ENCODE measurements at regions not wholly inside any gene's neighbourhood (a gene's known extent, or its start where the extent isn't known, plus 50 kb on each side); places are given as distances from the start of the nearest gene placed in this dataset.
"Not testable (repeated sequence)": the region's sequence is repeated elsewhere in the genome, so short reads cannot be mapped to it uniquely, and the experiment has no call there.

GRCh38 chr7:106444068-106444655 is 159.4 kb upstream of the NAMPT start:
- intact Hi-C loops (cut with DNase I) = no loop called here
- no peaks in the 10 kb centered on the region for H3K27me3 ChIP-seq
- no peaks in the 10 kb centered on the region for H3K36me3 ChIP-seq
- ATAC-seq (no peak), DNase-seq (no peak)
- no peaks in the 10 kb centered on the region for H3K9me3 ChIP-seq
- 80% methylated on average over 1 of the region's 1 CpG for WGBS (ENCODE audit: insufficient coverage, low coverage, low lambda C conversion rate, missing lambda C conversion rate)
- peaks cover 0 to 11% (median 3%) of the 10 kb centered on the region in 4 donors for H3K4me1 ChIP-seq
- TF ChIP-seq CTCF (IDR thresholded peaks at IDR 0.05) = no peak
- no peak overlapping the region for H3K4me3 ChIP-seq
- H3K27ac ChIP-seq = no peak overlapping the region

GRCh38 chr7:106443156-106443555 is 158.4 kb upstream of the NAMPT start:
- ATAC-seq = no peak
- 78% methylated on average over 4 of the region's 4 CpGs for WGBS (ENCODE audit: insufficient coverage, low coverage, low lambda C conversion rate, missing lambda C conversion rate)
- Histone ChIP-seq H3K9me3 (no peaks in the 10 kb centered on the region), H3K36me3 (no peaks in the 10 kb centered on the region), H3K4me1 (peaks cover 0 to 2% (median 0%) of the 10 kb centered on the region in 4 donors), H3K4me3 (no peak overlapping the region), H3K27ac (no peak overlapping the region), H3K27me3 (no peaks in the 10 kb centered on the region)
- intact Hi-C loops (cut with DNase I) = no loop called here
- no peak for DNase-seq
- TF ChIP-seq CTCF (IDR thresholded peaks at IDR 0.05) (no peak), POLR2A (IDR thresholded peaks at IDR 0.05) (no peak)

- intact Hi-C loops (cut with DNase I) = no loop called here
- Histone ChIP-seq H3K4me3 (no peak overlapping the region), H3K9me3 (no peaks in the 10 kb centered on the region), H3K36me3 (no peaks in the 10 kb centered on the region), H3K27ac (no peak overlapping the region), H3K27me3 (no peaks in the 10 kb centered on the region), H3K4me1 (no peaks in the 10 kb centered on the region)
- no peak for TF ChIP-seq CTCF (IDR thresholded peaks at IDR 0.05)
- TF ChIP-seq POLR2A (IDR thresholded peaks at IDR 0.05) = no peak
- ATAC-seq (no peak), DNase-seq (no peak)
- 91% methylated on average over 1 of the region's 1 CpG for WGBS (ENCODE audit: insufficient coverage, low coverage, low lambda C conversion rate, missing lambda C conversion rate)
Measured at GRCh38 chr7:106442476-106442875, 157.7 kb upstream of the NAMPT start.

GRCh38 chr7:106441343-106441742 is 156.6 kb upstream of the NAMPT start:
- DNase-seq; H3K27me3 ChIP-seq; ATAC-seq; H3K36me3 ChIP-seq; intact Hi-C loops (cut with DNase I); H3K9me3 ChIP-seq; H3K27ac ChIP-seq; H3K4me1 ChIP-seq; H3K4me3 ChIP-seq: not testable (repeated sequence)
- WGBS (ENCODE audit: insufficient coverage, low coverage, low lambda C conversion rate, missing lambda C conversion rate) = 79% methylated on average over 2 of the region's 2 CpGs

- H3K27ac ChIP-seq; intact Hi-C loops (cut with DNase I); H3K4me3 ChIP-seq; ATAC-seq; H3K9me3 ChIP-seq; H3K36me3 ChIP-seq; DNase-seq; H3K27me3 ChIP-seq; H3K4me1 ChIP-seq: not testable (repeated sequence)
- 93% methylated on average over 2 of the region's 2 CpGs for WGBS (ENCODE audit: insufficient coverage, low coverage, low lambda C conversion rate, missing lambda C conversion rate)
Measured at GRCh38 chr7:106436933-106437332, 152.2 kb upstream of the NAMPT start.

- Histone ChIP-seq H3K4me3 (no peak overlapping the region), H3K9me3 (no peaks in the 10 kb centered on the region), H3K27ac (no peak overlapping the region), H3K36me3 (no peaks in the 10 kb centered on the region), H3K27me3 (no peaks in the 10 kb centered on the region), H3K4me1 (no peaks in the 10 kb centered on the region)
- intact Hi-C loops (cut with DNase I) = no loop called here
- 76% methylated on average over 2 of the region's 2 CpGs for WGBS (ENCODE audit: insufficient coverage, low coverage, low lambda C conversion rate, missing lambda C conversion rate)
- no peak for TF ChIP-seq POLR2A (IDR thresholded peaks at IDR 0.05)
- TF ChIP-seq CTCF (IDR thresholded peaks at IDR 0.05) = no peak
- ATAC-seq (no peak), DNase-seq (no peak)
Measured at GRCh38 chr7:106433377-106433776, 148.6 kb upstream of the NAMPT start.
